IMR-90 (cell line): ENCODE measurements at regions not wholly inside any gene's neighbourhood (a gene's known extent, or its start where the extent isn't known, plus 50 kb on each side); places are given as distances from the start of the nearest gene placed in this dataset.
"Not testable (repeated sequence)": the region's sequence is repeated elsewhere in the genome, so short reads cannot be mapped to it uniquely, and the experiment has no call there.

Source experiments
- ATAC-seq: fragments of 200-7000 bp; cut with Tn5 transposase; 2 replicates; pipeline ENCODE4 v1.9.1; 2020; ENCODE audit warnings: low read depth, mild to moderate bottlenecking, moderate library complexity
- BruUV-seq: library from RNA; stranded (reverse); fragments of 400-500 nt; replicated peaks from 2 replicates; lab custom pipeline; 2021; lab: Mats Ljungman, UMichigan
- CTCF ChIA-PET: fragments of 300-600 bp; formaldehyde crosslinking; extraction: SDS; loops from one replicate; lab custom pipeline; 2021; ENCODE audit warnings: antibody characterized with exemption; lab: Yijun Ruan, JAX
- POLR2A ChIA-PET: fragments of 300-600 bp; sonication (Branson Sonifier 250); formaldehyde crosslinking; loops from one replicate; lab custom pipeline; 2022; ENCODE audit warnings: antibody characterized with exemption; ENCODE audit not compliant: unreplicated experiment; lab: Charles Lee
- DNase-seq: peaks from one replicate; pipeline ENCODE4 v3.0.0; 2013
- H2AFZ ChIP-seq: replicated peaks from 2 replicates; pipeline ENCODE3; 2013; ENCODE audit warnings: low read length, mild to moderate bottlenecking; ENCODE audit not compliant: poor library complexity
- H2AK5ac ChIP-seq: 2 replicates; pipeline ENCODE4 v1.6.1; 2013; ENCODE audit warnings: low read depth, low read length, inconsistent platforms
- H2AK9ac ChIP-seq: replicated peaks from 2 replicates; pipeline ENCODE3; 2013; ENCODE audit warnings: mild to moderate bottlenecking, low read depth, low read length, moderate library complexity; ENCODE audit not compliant: poor library complexity
- H2BK120ac ChIP-seq: 2 replicates; pipeline ENCODE4 v1.6.1; 2013; ENCODE audit warnings: low read depth, low read length, inconsistent platforms
- H2BK15ac ChIP-seq: 3 replicates; pipeline ENCODE4 v1.6.1; 2013; ENCODE audit warnings: low read depth, low read length, inconsistent platforms
- H2BK20ac ChIP-seq: 2 replicates; pipeline ENCODE4 v1.6.1; 2013; ENCODE audit warnings: low read depth, mild to moderate bottlenecking, inconsistent platforms, low read length, moderate library complexity
- H2BK5ac ChIP-seq: 2 replicates; pipeline ENCODE4 v1.6.1; 2013; ENCODE audit warnings: mild to moderate bottlenecking, low read depth, low read length, inconsistent platforms; ENCODE audit not compliant: poor library complexity, severe bottlenecking
- H3K14ac ChIP-seq: replicated peaks from 2 replicates; pipeline ENCODE4 v1.6.1; 2013; ENCODE audit warnings: low read depth, low read length, inconsistent platforms
- H3K18ac ChIP-seq: 2 replicates; pipeline ENCODE4 v1.6.1; 2013; ENCODE audit warnings: low read depth, low read length, control low read depth
- H3K23ac ChIP-seq: 2 replicates; pipeline ENCODE4 v1.6.1; 2013; ENCODE audit warnings: low read depth, low read length, inconsistent platforms
- H3K27ac ChIP-seq: 2 replicates; pipeline ENCODE4 v1.5.1; 2013; ENCODE audit warnings: mild to moderate bottlenecking, control low read depth, low read length; ENCODE audit not compliant: insufficient read depth
- H3K27me3 ChIP-seq: 2 replicates; pipeline ENCODE4 v1.6.1; 2013; ENCODE audit warnings: low read length; ENCODE audit not compliant: control insufficient read depth, insufficient read depth
- H3K36me3 ChIP-seq: 2 replicates; pipeline ENCODE4 v1.6.1; 2013; ENCODE audit warnings: low read length, mixed read lengths; ENCODE audit not compliant: control insufficient read depth, insufficient read depth
- H3K4ac ChIP-seq: 2 replicates; pipeline ENCODE4 v1.6.1; 2013; ENCODE audit warnings: low read depth, low read length, inconsistent platforms
- H3K4me1 ChIP-seq: 2 replicates; pipeline ENCODE4 v1.6.1; 2013; ENCODE audit warnings: low read length, mixed read lengths; ENCODE audit not compliant: control insufficient read depth, insufficient read depth
- H3K4me2 ChIP-seq: 2 replicates; pipeline ENCODE4 v1.6.1; 2013; ENCODE audit warnings: low read depth, mild to moderate bottlenecking, control low read depth, low read length, moderate library complexity
- H3K4me3 ChIP-seq: 2 replicates; pipeline ENCODE4 v1.5.1; 2013; ENCODE audit warnings: low read depth, mild to moderate bottlenecking, control low read depth, low read length, moderate library complexity; ENCODE audit not compliant: insufficient read depth
- H3K56ac ChIP-seq: 2 replicates; pipeline ENCODE4 v1.6.1; 2013; ENCODE audit warnings: low read length, inconsistent platforms; ENCODE audit not compliant: insufficient read depth; ENCODE audit errors: extremely low read depth
- H3K79me1 ChIP-seq, 2 experiments: 2 replicates each; pipeline ENCODE4 v1.6.1; 2013; ENCODE audit warnings: low read length in 2 of 2, inconsistent platforms in 1 of 2, low read depth in 1 of 2
- H3K9ac ChIP-seq: 2 replicates; pipeline ENCODE4 v1.6.1; 2013; ENCODE audit warnings: low read depth, low read length, control low read depth
- H3K9me1 ChIP-seq: 2 replicates; pipeline ENCODE4 v1.6.1; 2013; ENCODE audit warnings: low read length, inconsistent platforms; ENCODE audit not compliant: insufficient read depth
- H3K9me3 ChIP-seq: 2 replicates; pipeline ENCODE4 v1.6.1; 2013; ENCODE audit warnings: low read length; ENCODE audit not compliant: control insufficient read depth, insufficient read depth
- H4K20me1 ChIP-seq: 2 replicates; pipeline ENCODE4 v1.6.1; 2013; ENCODE audit warnings: low read length, inconsistent platforms; ENCODE audit not compliant: insufficient read depth
- H4K5ac ChIP-seq: 2 replicates; pipeline ENCODE4 v1.6.1; 2013; ENCODE audit warnings: mild to moderate bottlenecking, low read depth, low read length, control low read depth
- H4K8ac ChIP-seq, 2 experiments: 2 replicates each; pipeline ENCODE4 v1.6.1; 2013; ENCODE audit warnings: low read depth in 2 of 2, low read length in 2 of 2, control low read depth in 1 of 2, inconsistent platforms in 1 of 2
- H4K91ac ChIP-seq: 2 replicates; pipeline ENCODE4 v1.6.1; 2013; ENCODE audit warnings: low read depth, low read length, inconsistent platforms; ENCODE audit not compliant: insufficient read depth
- whole genome bisulfite sequencing, 2 experiments: methylation state at CpG; one replicate each; pipeline versions ENCODE4 v1.1.5 to v1.1.7; 2013; ENCODE audit warnings: missing lambda C conversion rate in 2 of 2; ENCODE audit not compliant: insufficient read length in 1 of 2; ENCODE audit errors: extremely low coverage in 2 of 2; 5-methylcytosine and 5-hydroxymethylcytosine counted together
- dilution Hi-C: fragments of 300-500 bp; cut with HindIII; formaldehyde crosslinking; loops from one replicate; pipeline ENCODE4 v1.14.3; 2018; ENCODE audit warnings: low sequenced_read_pairs; ENCODE audit not compliant: unreplicated experiment
- in situ Hi-C: fragments of 300-500 bp; cut with MboI; formaldehyde crosslinking; loops from 3 replicates; pipeline ENCODE4 v1.14.3; 2019; ENCODE audit warnings: low sequenced_read_pairs, inconsistent platforms, mixed read lengths
- intact Hi-C: fragments of 100-400 bp; cut with micrococcal nuclease; formaldehyde crosslinking; loops from 2 replicates; pipeline ENCODE4 v1.10.0; 2022

GRCh38 chrX:541006-541405 is 89.6 kb upstream of the SHOX start:
- H3K4me3 ChIP-seq, BruUV-seq, H2BK20ac ChIP-seq, H4K8ac ChIP-seq, H3K27me3 ChIP-seq, H2BK5ac ChIP-seq, H4K91ac ChIP-seq, H2BK120ac ChIP-seq, H3K79me1 ChIP-seq, H2AK9ac ChIP-seq, H2AFZ ChIP-seq, H3K4me1 ChIP-seq, H3K4me2 ChIP-seq, CTCF ChIA-PET, H3K9me1 ChIP-seq, H4K20me1 ChIP-seq, H3K14ac ChIP-seq, H2AK5ac ChIP-seq, intact Hi-C loops, H3K18ac ChIP-seq, in situ Hi-C loops, ATAC-seq, H2BK15ac ChIP-seq, H4K5ac ChIP-seq, H3K4ac ChIP-seq, H3K36me3 ChIP-seq, dilution Hi-C loops, H3K56ac ChIP-seq, DNase-seq, H3K23ac ChIP-seq, H3K27ac ChIP-seq, H3K9ac ChIP-seq, POLR2A ChIA-PET: not testable (repeated sequence)
- peaks cover 35% of the 10 kb centered on the region for H3K9me3 ChIP-seq
- WGBS, 2 experiments, result 78% methylated on average over 3 of the region's 10 CpGs; no CpG with 5 or more reads in 1 of the 2 experiments
